GM12878 (cell line): ENCODE measurements at regions not wholly inside any gene's neighbourhood (a gene's known extent, or its start where the extent isn't known, plus 50 kb on each side); places are given as distances from the start of the nearest gene placed in this dataset.
"Not testable (repeated sequence)": the region's sequence is repeated elsewhere in the genome, so short reads cannot be mapped to it uniquely, and the experiment has no call there.

Experiments used
- ATAC-seq: fragments of 200-7000 bp; cut with Tn5 transposase; 3 replicates; pipeline ENCODE4 v1.9.1; 2020; ENCODE audit warnings: mild to moderate bottlenecking, moderate library complexity
- BruUV-seq: library from RNA; stranded (reverse); fragments of 400-500 nt; replicated peaks from 2 replicates; lab custom pipeline; 2021; lab: Mats Ljungman, UMichigan
- CTCF ChIA-PET: fragments of 300-600 bp; sonication (Branson Sonifier 250); formaldehyde crosslinking; extraction: SDS; loops from one replicate; lab custom pipeline; 2021; ENCODE audit warnings: inconsistent platforms; lab: Yijun Ruan, JAX
- POLR2A ChIA-PET: fragments of 350-600 bp; formaldehyde crosslinking; extraction: SDS; loops from one replicate; lab custom pipeline; 2021; ENCODE audit warnings: inconsistent platforms; lab: Charles Lee
- RAD21 ChIA-PET: fragments of 300-600 bp; sonication (Branson Sonifier 250); formaldehyde crosslinking; loops from one replicate; lab custom pipeline; 2023; ENCODE audit warnings: antibody characterized with exemption; ENCODE audit not compliant: unreplicated experiment; lab: Charles Lee
- SMC1A ChIA-PET: fragments of 300-600 bp; sonication (Branson Sonifier 250); formaldehyde crosslinking; loops from one replicate; lab custom pipeline; 2023; ENCODE audit not compliant: unreplicated experiment, uncharacterized antibody; lab: Charles Lee
- DNase-seq: peaks from one replicate; pipeline ENCODE4 v3.0.0-alpha.2; 2011; ENCODE audit warnings: low read depth, low spot score
- FAIRE-seq: peaks from 3 replicates; lab custom pipeline; 2011; peaks lifted over from hg19 to GRCh38; lab: Jason Lieb, UNC
- H2AFZ ChIP-seq: 2 replicates; pipeline ENCODE4 v1.6.0; 2011; ENCODE audit warnings: low read depth, low read length, control low read depth; ENCODE audit not compliant: control insufficient read depth
- H3K27ac ChIP-seq: 2 replicates; pipeline ENCODE4 v1.5.1; 2011; ENCODE audit warnings: control low read depth; ENCODE audit not compliant: control insufficient read depth, insufficient read depth
- H3K27me3 ChIP-seq, 2 experiments: replicated peaks in 1 of 2; 2 replicates each; pipeline versions ENCODE4 v1.6.0 to v1.6.1; 2011; ENCODE audit warnings: low read length in 1 of 2; ENCODE audit not compliant: control insufficient read depth in 2 of 2, insufficient read depth in 2 of 2
- H3K36me3 ChIP-seq, 2 experiments: 2 replicates each; pipeline ENCODE4 v1.5.1; 2011; ENCODE audit warnings: low read length in 1 of 2; ENCODE audit not compliant: control insufficient read depth in 2 of 2, insufficient read depth in 2 of 2
- H3K4me1 ChIP-seq: 2 replicates; pipeline ENCODE4 v1.6.1; 2011; ENCODE audit warnings: mild to moderate bottlenecking, low read length, moderate library complexity, mixed read lengths; ENCODE audit not compliant: control insufficient read depth, insufficient read depth
- H3K4me2 ChIP-seq: 2 replicates; pipeline ENCODE4 v1.6.0; 2011; ENCODE audit warnings: control low read depth; ENCODE audit not compliant: control insufficient read depth, insufficient read depth
- H3K4me3 ChIP-seq: fragments of 200-600 bp; sonication (generic); 2 replicates; pipeline ENCODE4 v1.5.1; 2016
- H3K79me2 ChIP-seq: 2 replicates; pipeline ENCODE4 v1.6.0; 2011; ENCODE audit warnings: low read length; ENCODE audit not compliant: control insufficient read depth, insufficient read depth
- H3K9ac ChIP-seq: 2 replicates; pipeline ENCODE4 v1.8.0; 2011; ENCODE audit warnings: low read length, control low read depth, mixed read lengths; ENCODE audit not compliant: control insufficient read depth, insufficient read depth
- H3K9me3 ChIP-seq: replicated peaks from 3 replicates; pipeline ENCODE4 v1.5.1; 2011; ENCODE audit warnings: mild to moderate bottlenecking, low read length; ENCODE audit not compliant: control insufficient read depth, insufficient read depth
- H4K20me1 ChIP-seq: 2 replicates; pipeline ENCODE4 v1.6.0; 2011; ENCODE audit not compliant: control insufficient read depth, insufficient read depth
- BACH1 ChIP-seq: fragments of 450-650 bp; IDR thresholded peaks from 2 replicates; pipeline ENCODE4 v1.6.1; 2017; ENCODE audit warnings: mild to moderate bottlenecking, borderline replicate concordance
- CHD2 ChIP-seq: IDR thresholded peaks from 2 replicates; pipeline ENCODE4 v1.6.1; 2011; ENCODE audit warnings: low read depth, low read length, improper control_type of control experiment, borderline replicate concordance
- E2F8 ChIP-seq: fragments of 450-650 bp; IDR thresholded peaks from 2 replicates; pipeline ENCODE4 v1.6.1; 2018; ENCODE audit warnings: mild to moderate bottlenecking, low read depth, moderate library complexity; ENCODE audit not compliant: partially characterized antibody
- HDAC6 ChIP-seq: fragments of 200-600 bp; sonication (generic); IDR thresholded peaks from one replicate; pipeline ENCODE4 v1.8.0; 2017; ENCODE audit warnings: antibody characterized with exemption; ENCODE audit not compliant: unreplicated experiment
- IKZF2 ChIP-seq, 2 experiments: fragments of 450-650 bp; IDR thresholded peaks; 2 replicates each; pipeline ENCODE4 v1.6.1; 2017; ENCODE audit warnings: mild to moderate bottlenecking in 2 of 2, moderate library complexity in 2 of 2
- JUNB ChIP-seq: IDR thresholded peaks from 2 replicates; pipeline ENCODE4 v1.6.1; 2016; ENCODE audit warnings: antibody characterized with exemption, mild to moderate bottlenecking
- NR2F1 ChIP-seq: fragments of 450-650 bp; conservative IDR thresholded peaks from 2 replicates; pipeline ENCODE4 v1.6.1; 2017; ENCODE audit warnings: mild to moderate bottlenecking
- STAT3 ChIP-seq: IDR thresholded peaks from 2 replicates; pipeline ENCODE4 v1.6.1; 2011; ENCODE audit warnings: low read depth, low read length, improper control_type of control experiment
- TCF12 ChIP-seq: IDR thresholded peaks from 2 replicates; pipeline ENCODE4 v1.6.1; 2011; ENCODE audit warnings: low read depth, mild to moderate bottlenecking, low read length
- ZBED1 ChIP-seq: IDR thresholded peaks from 2 replicates; pipeline ENCODE4 v1.6.1; 2016; ENCODE audit warnings: borderline replicate concordance
- ZBTB11 ChIP-seq: fragments of 450-650 bp; formaldehyde crosslinking; IDR thresholded peaks from 2 replicates; pipeline ENCODE4 v1.5.0; 2022; ENCODE audit warnings: mild to moderate bottlenecking, missing genetic modification characterization
- WGBS: methylation state at CpG from one replicate; pipeline ENCODE4 v1.1.6; 2016; ENCODE audit warnings: low lambda C conversion rate; ENCODE audit not compliant: insufficient replicate concordance, insufficient coverage; ENCODE audit errors: missing lambda C conversion rate; 5-methylcytosine and 5-hydroxymethylcytosine counted together
- in situ Hi-C: fragments of 300-500 bp; cut with MboI; formaldehyde crosslinking; loops from 9 replicates; pipeline ENCODE4 v1.14.3; 2018; ENCODE audit warnings: mixed read lengths
- intact Hi-C: fragments of 100-400 bp; cut with micrococcal nuclease; formaldehyde crosslinking; loops from one replicate; pipeline ENCODE4 v1.14.2; 2022; ENCODE audit not compliant: unreplicated experiment

GRCh38 chr10:128579901-128580300 lies 453.7 kb upstream of the MKI67 start:
- BruUV-seq: no TSS peak
- H2AFZ ChIP-seq: no peak overlapping the region
- no peaks in the 10 kb centered on the region for H3K36me3 ChIP-seq
- intact Hi-C loops: no loop called here
- H3K27ac ChIP-seq: no peak overlapping the region
- FAIRE-seq (no peak), ATAC-seq (no peak), DNase-seq (no peak)
- RAD21 ChIA-PET: no interaction called here
- H3K79me2 ChIP-seq: no peaks in the 10 kb centered on the region
- 25% methylated on average over 3 of the region's 3 CpGs for WGBS
- in situ Hi-C loops: no loop called here
- no peak overlapping the region for H3K4me3 ChIP-seq
- no peaks in the 10 kb centered on the region for H3K4me1 ChIP-seq
- no peaks in the 10 kb centered on the region for H4K20me1 ChIP-seq
- no peak overlapping the region for H3K4me2 ChIP-seq
- POLR2A ChIA-PET: no interaction called here
- no peaks in the 10 kb centered on the region for H3K9me3 ChIP-seq
- CTCF ChIA-PET: no interaction called here
- H3K9ac ChIP-seq: no peak overlapping the region
- TF ChIP-seq ZBED1 (no peak), E2F8 (no peak), BACH1 (no peak), IKZF2 (IDR thresholded peaks at IDR 0.05) (no peak), JUNB (no peak), STAT3 (no peak), CHD2 (no peak), TCF12 (no peak), NR2F1 (no peak), HDAC6 (no peak), ZBTB11 (CRISPR knock-in tag) (no peak)
- no peaks in the 10 kb centered on the region for H3K27me3 ChIP-seq
- SMC1A ChIA-PET: no interaction called here

- H3K9ac ChIP-seq, SMC1A ChIA-PET, H3K4me2 ChIP-seq, H3K79me2 ChIP-seq, FAIRE-seq, H3K9me3 ChIP-seq, H3K4me3 ChIP-seq, POLR2A ChIA-PET, RAD21 ChIA-PET, H2AFZ ChIP-seq, CTCF ChIA-PET, H4K20me1 ChIP-seq, intact Hi-C loops, in situ Hi-C loops, H3K27ac ChIP-seq, H3K36me3 ChIP-seq, BruUV-seq, ATAC-seq, DNase-seq, H3K27me3 ChIP-seq, H3K4me1 ChIP-seq: not testable (repeated sequence)
- WGBS: 55% methylated on average over 2 of the region's 2 CpGs
Observed at GRCh38 chr10:128583125-128583524, 456.9 kb upstream of the MKI67 start.
